ENCODE measurements at regions not wholly inside any gene's neighbourhood (a gene's known extent, or its start where the extent isn't known, plus 50 kb on each side); places are given as distances from the start of the nearest gene placed in this dataset.

GRCh38 chr12:25357595-25357994, 106.9 kb upstream of the KRAS start:
- no peak for TF ChIP-seq POLR2A (IDR thresholded peaks at IDR 0.05)
- TF ChIP-seq CTCF (IDR thresholded peaks at IDR 0.05), result no peak

All from thyroid gland (tissue), 4 donors.